Osteocyte (in vitro differentiated cells): ENCODE measurements at regions not wholly inside any gene's neighbourhood (a gene's known extent, or its start where the extent isn't known, plus 50 kb on each side); places are given as distances from the start of the nearest gene placed in this dataset.

Source experiments
- DNase-seq: peaks from one replicate; pipeline ENCODE4 v3.0.0; 2021; ENCODE audit warnings: mixed read lengths; ENCODE audit not compliant: unreplicated experiment; ENCODE audit errors: extremely low spot score
- H3K27ac Mint-ChIP-seq: one replicate; pipeline ENCODE4 v1.8.0; 2021; ENCODE audit warnings: mild to moderate bottlenecking, mixed read lengths; ENCODE audit not compliant: unreplicated experiment
- H3K27me3 Mint-ChIP-seq: one replicate; pipeline ENCODE4 v1.8.0; 2021; ENCODE audit warnings: mixed read lengths; ENCODE audit not compliant: unreplicated experiment
- H3K36me3 Mint-ChIP-seq: one replicate; pipeline ENCODE4 v1.8.0; 2021; ENCODE audit warnings: mixed read lengths; ENCODE audit not compliant: unreplicated experiment
- H3K4me1 Mint-ChIP-seq: one replicate; pipeline ENCODE4 v1.8.0; 2021; ENCODE audit warnings: mixed read lengths; ENCODE audit not compliant: unreplicated experiment
- H3K4me3 Mint-ChIP-seq: one replicate; pipeline ENCODE4 v1.8.0; 2021; ENCODE audit warnings: mild to moderate bottlenecking, moderate library complexity, mixed read lengths; ENCODE audit not compliant: unreplicated experiment
- H3K9me3 Mint-ChIP-seq: one replicate; pipeline ENCODE4 v1.8.0; 2021; ENCODE audit warnings: mixed read lengths; ENCODE audit not compliant: unreplicated experiment
- CTCF ChIP-seq: fragments of 200-600 bp; sonication (generic); IDR thresholded peaks from 2 replicates; pipeline ENCODE4 v1.5.0; 2021; ENCODE audit warnings: antibody characterized with exemption, mild to moderate bottlenecking, moderate library complexity

GRCh38 chr2:83058683-83059082 is 1400.4 kb downstream of the SUCLG1 start:
- TF ChIP-seq CTCF, result no peak
- Mint-ChIP-seq H3K4me3 (no peak overlapping the region), H3K36me3 (no peaks in the 10 kb centered on the region), H3K4me1 (peaks cover 15% of the 10 kb centered on the region), H3K27me3 (no peaks in the 10 kb centered on the region), H3K27ac (no peak overlapping the region), H3K9me3 (peaks cover 4% of the 10 kb centered on the region)
- DNase-seq, result no peak

GRCh38 chr2:83055376-83056010 is 1403.6 kb downstream of the SUCLG1 start:
- no peaks in the 10 kb centered on the region for H3K36me3 Mint-ChIP-seq
- peaks cover 17% of the 10 kb centered on the region for H3K4me1 Mint-ChIP-seq
- no peak for TF ChIP-seq CTCF
- peaks cover 4% of the 10 kb centered on the region for H3K9me3 Mint-ChIP-seq
- no peaks in the 10 kb centered on the region for H3K27me3 Mint-ChIP-seq
- no peak for DNase-seq
- H3K27ac Mint-ChIP-seq, result peak overlapping the region; percentile 54
- no peak overlapping the region for H3K4me3 Mint-ChIP-seq

- no peak for TF ChIP-seq CTCF
- DNase-seq, result no peak
- peaks cover 4% of the 10 kb centered on the region for H3K9me3 Mint-ChIP-seq
- H3K4me1 Mint-ChIP-seq, result peaks cover 17% of the 10 kb centered on the region
- H3K27ac Mint-ChIP-seq, result peak overlapping the region; percentile 54
- no peak overlapping the region for H3K4me3 Mint-ChIP-seq
- H3K27me3 Mint-ChIP-seq, result no peaks in the 10 kb centered on the region
- no peaks in the 10 kb centered on the region for H3K36me3 Mint-ChIP-seq
Measured at GRCh38 chr2:83054751-83055150, 1404.3 kb downstream of the SUCLG1 start.

GRCh38 chr2:83051538-83052170 is 1407.4 kb downstream of the SUCLG1 start:
- H3K27ac Mint-ChIP-seq, result no peak overlapping the region
- no peaks in the 10 kb centered on the region for H3K36me3 Mint-ChIP-seq
- H3K4me3 Mint-ChIP-seq, result no peak overlapping the region
- no peaks in the 10 kb centered on the region for H3K9me3 Mint-ChIP-seq
- TF ChIP-seq CTCF, result no peak
- H3K27me3 Mint-ChIP-seq, result no peaks in the 10 kb centered on the region
- no peak for DNase-seq
- H3K4me1 Mint-ChIP-seq, result peaks cover 17% of the 10 kb centered on the region

- no peak for DNase-seq
- H3K4me1 Mint-ChIP-seq, result no peaks in the 10 kb centered on the region
- H3K36me3 Mint-ChIP-seq, result no peaks in the 10 kb centered on the region
- no peak overlapping the region for H3K4me3 Mint-ChIP-seq
- no peak overlapping the region for H3K27ac Mint-ChIP-seq
- H3K9me3 Mint-ChIP-seq, result no peaks in the 10 kb centered on the region
- TF ChIP-seq CTCF, result no peak
- peaks cover 11% of the 10 kb centered on the region for H3K27me3 Mint-ChIP-seq
Measured at GRCh38 chr2:83042053-83042452, 1417.0 kb downstream of the SUCLG1 start.
